H1 (cell line): ENCODE measurements at regions not wholly inside any gene's neighbourhood (a gene's known extent, or its start where the extent isn't known, plus 50 kb on each side); places are given as distances from the start of the nearest gene placed in this dataset.

Experiments
- CTCF ChIA-PET: fragments of 300-600 bp; sonication (Branson Sonifier 250); formaldehyde crosslinking; loops from one replicate; lab custom pipeline; 2021; ENCODE audit not compliant: partially characterized antibody; lab: Charles Lee
- POLR2A ChIA-PET: fragments of 300-600 bp; sonication (Branson Sonifier 250); formaldehyde crosslinking; loops from one replicate; lab custom pipeline; 2021; ENCODE audit warnings: inconsistent platforms; ENCODE audit not compliant: partially characterized antibody; lab: Charles Lee
- DNase-seq, 2 experiments: peaks; one replicate each; pipeline versions ENCODE4 v3.0.0 to v3.0.0-alpha.2; 2010 to 2022; ENCODE audit warnings: low spot score in 2 of 2, low read depth in 1 of 2, mixed read lengths in 1 of 2
- FAIRE-seq: peaks from 2 replicates; lab custom pipeline; 2011; peaks lifted over from hg19 to GRCh38; lab: Jason Lieb, UNC
- H2AFZ ChIP-seq: 2 replicates; pipeline ENCODE4 v1.8.1; 2012; ENCODE audit warnings: low read length, inconsistent platforms
- H2AK5ac ChIP-seq: 2 replicates; pipeline ENCODE4 v1.6.1; 2013; ENCODE audit warnings: low read depth, low read length
- H2BK120ac ChIP-seq: replicated peaks from 2 replicates; pipeline ENCODE3; 2013; ENCODE audit warnings: low read depth, low read length, inconsistent platforms
- H2BK12ac ChIP-seq: 2 replicates; pipeline ENCODE4 v1.6.1; 2013; ENCODE audit warnings: low read depth, low read length
- H2BK15ac ChIP-seq: 2 replicates; pipeline ENCODE4 v1.6.1; 2013; ENCODE audit warnings: low read length
- H2BK20ac ChIP-seq: 2 replicates; pipeline ENCODE4 v1.6.1; 2013; ENCODE audit warnings: low read length
- H2BK5ac ChIP-seq: 2 replicates; pipeline ENCODE4 v1.6.1; 2013; ENCODE audit warnings: low read depth, low read length
- H3K14ac ChIP-seq: 2 replicates; pipeline ENCODE4 v1.6.1; 2013; ENCODE audit warnings: inconsistent platforms; ENCODE audit not compliant: insufficient read length
- H3K18ac ChIP-seq: 2 replicates; pipeline ENCODE4 v1.6.1; 2013; ENCODE audit warnings: low read length; ENCODE audit errors: extremely low read depth
- H3K23ac ChIP-seq: 2 replicates; pipeline ENCODE4 v1.6.1; 2013; ENCODE audit warnings: inconsistent platforms; ENCODE audit not compliant: insufficient read length
- H3K23me2 ChIP-seq: 2 replicates; pipeline ENCODE4 v1.6.1; 2013; ENCODE audit warnings: low read depth, low read length
- H3K27ac ChIP-seq: 2 replicates; pipeline ENCODE4 v1.6.1; 2011; ENCODE audit warnings: low read depth, low read length, inconsistent platforms
- H3K27me3 ChIP-seq, 4 experiments: replicated peaks in 1 of 4; 1 replicate in 1 of 4; 2 replicates in 3 of 4; pipeline versions ENCODE4 v1.6.1 to v1.8.1; 2011 to 2013; ENCODE audit warnings: low read length in 3 of 4, mild to moderate bottlenecking in 3 of 4, inconsistent platforms in 2 of 4, mixed read lengths in 2 of 4, moderate library complexity in 1 of 4; ENCODE audit not compliant: control insufficient read depth in 3 of 4, insufficient read depth in 3 of 4; ENCODE audit errors: extremely low read depth in 1 of 4
- H3K36me3 ChIP-seq, 4 experiments: 2 replicates each; pipeline versions ENCODE4 v1.6.1 to v1.8.1; 2011 to 2013; ENCODE audit warnings: mild to moderate bottlenecking in 4 of 4, low read length in 3 of 4, moderate library complexity in 2 of 4, control low read depth in 1 of 4, inconsistent platforms in 1 of 4; ENCODE audit not compliant: insufficient read depth in 4 of 4, control insufficient read depth in 2 of 4
- H3K4ac ChIP-seq: replicated peaks from 2 replicates; pipeline ENCODE3; 2013; ENCODE audit warnings: low read length, low read depth, mixed read lengths, inconsistent platforms; ENCODE audit not compliant: insufficient read length
- H3K4me1 ChIP-seq, 4 experiments: replicated peaks in 1 of 4; 1 replicate in 1 of 4; 2 replicates in 3 of 4; pipeline versions ENCODE4 v1.6.1 to v1.8.1; 2011 to 2013; ENCODE audit warnings: low read length in 3 of 4, inconsistent platforms in 2 of 4, mixed read lengths in 1 of 4; ENCODE audit not compliant: insufficient read depth in 4 of 4, control insufficient read depth in 3 of 4
- H3K4me2 ChIP-seq, 2 experiments: 2 replicates each; pipeline versions ENCODE4 v1.6.1 to v1.8.1; 2011 to 2013; ENCODE audit warnings: low read depth in 2 of 2, low read length in 2 of 2, control low read depth in 1 of 2, inconsistent platforms in 1 of 2, mild to moderate bottlenecking in 1 of 2; ENCODE audit not compliant: insufficient read depth in 1 of 2
- H3K4me3 ChIP-seq, 4 experiments: fragments of 200-600, 300-600 bp in 1 of 4; sonication (generic), shearing (Covaris generic), sonication (Bioruptor Twin) in 1 of 4; 2 replicates each; pipeline versions ENCODE4 v1.5.1 to v1.8.1; 2011 to 2016; ENCODE audit warnings: low read length in 4 of 4, low read depth in 3 of 4, control low read depth in 2 of 4, inconsistent platforms in 2 of 4, mild to moderate bottlenecking in 2 of 4, mixed read lengths in 1 of 4, moderate library complexity in 1 of 4; ENCODE audit not compliant: insufficient read depth in 2 of 4; ENCODE audit errors: extremely low read depth in 1 of 4
- H3K56ac ChIP-seq: replicated peaks from 2 replicates; pipeline ENCODE3; 2013; ENCODE audit warnings: low read depth, mild to moderate bottlenecking, mixed read lengths, low read length, inconsistent platforms; ENCODE audit not compliant: insufficient read length
- H3K79me1 ChIP-seq: 2 replicates; pipeline ENCODE4 v1.6.1; 2013; ENCODE audit warnings: low read depth, low read length, control low read depth
- H3K79me2 ChIP-seq, 2 experiments: 2 replicates each; pipeline versions ENCODE4 v1.6.1 to v1.8.1; 2012 to 2013; ENCODE audit warnings: low read length in 2 of 2, mild to moderate bottlenecking in 2 of 2, inconsistent platforms in 1 of 2; ENCODE audit not compliant: insufficient read depth in 2 of 2, control insufficient read depth in 1 of 2
- H3K9ac ChIP-seq, 4 experiments: replicated peaks in 1 of 4; 1 replicate in 1 of 4; 2 replicates in 3 of 4; pipeline versions ENCODE4 v1.6.1 to v1.8.1; 2011 to 2013; ENCODE audit warnings: low read depth in 3 of 4, low read length in 3 of 4, control low read depth in 2 of 4, mild to moderate bottlenecking in 2 of 4, moderate library complexity in 2 of 4, inconsistent platforms in 1 of 4; ENCODE audit errors: extremely low read depth in 1 of 4
- H3K9me3 ChIP-seq, 2 experiments: 2 replicates each; pipeline versions ENCODE4 v1.6.1 to v1.8.1; 2012 to 2013; ENCODE audit warnings: mild to moderate bottlenecking in 2 of 2, moderate library complexity in 2 of 2, control low read depth in 1 of 2, inconsistent platforms in 1 of 2, low read depth in 1 of 2, low read length in 1 of 2, mixed read lengths in 1 of 2; ENCODE audit not compliant: insufficient read depth in 2 of 2
- H4K20me1 ChIP-seq, 2 experiments: replicated peaks in 1 of 2; 2 replicates each; pipeline versions ENCODE3 to v1.8.1; 2011 to 2013; ENCODE audit warnings: inconsistent platforms in 2 of 2, low read length in 2 of 2, mild to moderate bottlenecking in 1 of 2; ENCODE audit not compliant: insufficient read depth in 2 of 2, control insufficient read depth in 1 of 2
- H4K5ac ChIP-seq: 2 replicates; pipeline ENCODE4 v1.6.1; 2013; ENCODE audit warnings: low read length, low read depth, mixed read lengths, inconsistent platforms; ENCODE audit not compliant: insufficient read length
- H4K8ac ChIP-seq: 2 replicates; pipeline ENCODE4 v1.8.0; 2013; ENCODE audit warnings: mild to moderate bottlenecking, moderate library complexity, low read length, inconsistent platforms; ENCODE audit not compliant: insufficient read depth; ENCODE audit errors: extremely low read depth
- H4K91ac ChIP-seq: replicated peaks from 2 replicates; pipeline ENCODE3; 2013; ENCODE audit warnings: low read length, mixed read lengths, inconsistent platforms; ENCODE audit not compliant: insufficient read length
- CEBPB ChIP-seq: IDR thresholded peaks from 2 replicates; pipeline ENCODE4 v1.6.1; 2012; ENCODE audit warnings: low read depth, low read length
- CHD2 ChIP-seq: IDR thresholded peaks from 2 replicates; pipeline ENCODE4 v1.6.1; 2012; ENCODE audit warnings: low read length, improper control_type of control experiment
- GTF2F1 ChIP-seq: IDR thresholded peaks from 2 replicates; pipeline ENCODE4 v1.6.1; 2012; ENCODE audit warnings: low read depth, low read length, improper control_type of control experiment, borderline replicate concordance
- NRF1 ChIP-seq: IDR thresholded peaks from 2 replicates; pipeline ENCODE4 v1.6.1; 2011; ENCODE audit warnings: mild to moderate bottlenecking, low read depth, low read length, improper control_type of control experiment
- RAD21 ChIP-seq, 2 experiments: IDR thresholded peaks in 1 of 2; conservative IDR thresholded peaks in 1 of 2; 2 replicates each; pipeline ENCODE4 v1.6.1; 2011; ENCODE audit warnings: low read depth in 2 of 2, low read length in 2 of 2, improper control_type of control experiment in 1 of 2, inconsistent platforms in 1 of 2, mild to moderate bottlenecking in 1 of 2, moderate library complexity in 1 of 2
- SIN3A ChIP-seq, 2 experiments: IDR thresholded peaks in 1 of 2; conservative IDR thresholded peaks in 1 of 2; 2 replicates each; pipeline ENCODE4 v1.6.1; 2011 to 2012; ENCODE audit warnings: low read length in 2 of 2, improper control_type of control experiment in 1 of 2, low read depth in 1 of 2, mild to moderate bottlenecking in 1 of 2
- SIRT6 ChIP-seq: IDR thresholded peaks from one replicate; pipeline ENCODE4 v1.7.1; 2012; ENCODE audit warnings: low read length, inconsistent platforms
- YY1 ChIP-seq: IDR thresholded peaks from 2 replicates; pipeline ENCODE4 v1.6.1; 2011; ENCODE audit warnings: low read depth, mild to moderate bottlenecking, low read length
- ZNF274 ChIP-seq: IDR thresholded peaks from 2 replicates; pipeline ENCODE4 v1.7.0; 2012; ENCODE audit warnings: low read length, borderline replicate concordance; ENCODE audit errors: extremely low read depth
- WGBS, 2 experiments: shearing (Covaris generic) in 1 of 2; methylation state at CpG; one replicate each; pipeline versions ENCODE4 v1.1.6 to v1.1.7; 2013 to 2015; ENCODE audit warnings: low lambda C conversion rate in 2 of 2, mixed read lengths in 2 of 2, inconsistent platforms in 1 of 2, low coverage in 1 of 2, missing lambda C conversion rate in 1 of 2; ENCODE audit not compliant: insufficient replicate concordance in 2 of 2, insufficient coverage in 1 of 2, insufficient read length in 1 of 2; ENCODE audit errors: extremely low coverage in 1 of 2, missing lambda C conversion rate in 1 of 2; 5-methylcytosine and 5-hydroxymethylcytosine counted together

GRCh38 chr5:115435065-115435777 is 109.4 kb downstream of the FEM1C start:
- no peak overlapping the region for H3K9ac ChIP-seq
- ChIA-PET CTCF (interaction anchor here (0.8 to 1.7 kb wide), 3 partner anchors 10 to 16 kb away, joined by 3 to 5 read pairs (median 4); no protein-coding TSS in a partner anchor), POLR2A (no interaction called here)

More at GRCh38 chr5:115435065-115435777, 109.4 kb downstream of the FEM1C start:
- TF ChIP-seq ZNF274 (no peak), RAD21 (IDR thresholded peaks at IDR 0.05 in 1 of 2, conservative IDR thresholded peaks at IDR 0.05 in 1 of 2; ENCODE audit: low read depth in 2 of 2, low read length in 2 of 2) (no peak), CHD2 (no peak), SIRT6 (no peak), NRF1 (no peak), YY1 (no peak), GTF2F1 (no peak), CEBPB (no peak), SIN3A (conservative IDR thresholded peaks at IDR 0.05 in 1 of 2, IDR thresholded peaks at IDR 0.05 in 1 of 2; ENCODE audit: low read depth in 1 of 2, low read length in 2 of 2) (no peak)
- H3K18ac ChIP-seq, result no peak overlapping the region
- H2BK12ac ChIP-seq, result no peak overlapping the region
- WGBS, 2 experiments, result 90% methylated on average over 4 of the region's 4 CpGs; no CpG with 5 or more reads in 1 of the 2 experiments
- H4K91ac ChIP-seq, result no peak overlapping the region
- no peak overlapping the region for H4K5ac ChIP-seq
- H3K27me3 ChIP-seq, result no peaks in the 10 kb centered on the region
- H2BK5ac ChIP-seq, result no peak overlapping the region
- H3K4me2 ChIP-seq, result no peak overlapping the region
- no peak overlapping the region for H2BK120ac ChIP-seq
- no peak overlapping the region for H3K27ac ChIP-seq
- H4K8ac ChIP-seq, result no peak overlapping the region
- DNase-seq (no peak), FAIRE-seq (no peak)
- H3K79me2 ChIP-seq, result no peaks in the 10 kb centered on the region
- no peaks in the 10 kb centered on the region for H3K4me1 ChIP-seq
- no peak overlapping the region for H2AK5ac ChIP-seq
- H2AFZ ChIP-seq, result no peak overlapping the region
- H3K56ac ChIP-seq, result no peak overlapping the region
- H3K14ac ChIP-seq, result no peak overlapping the region
- H3K36me3 ChIP-seq, result no peaks in the 10 kb centered on the region
- no peak overlapping the region for H3K4ac ChIP-seq
- no peaks in the 10 kb centered on the region for H3K23me2 ChIP-seq
- H4K20me1 ChIP-seq, result no peaks in the 10 kb centered on the region
- H3K4me3 ChIP-seq, result no peak overlapping the region
- H2BK20ac ChIP-seq, result no peak overlapping the region
- H3K23ac ChIP-seq, result no peak overlapping the region
- no peaks in the 10 kb centered on the region for H3K79me1 ChIP-seq
- 0 out of 4 replicates have a peak, but pooled peaks cover 0 to under 1% of the 10 kb centered on the region in 2 experiments for H3K9me3 ChIP-seq
- H2BK15ac ChIP-seq, result no peak overlapping the region
